PC-3 (cell line): ENCODE measurements at regions not wholly inside any gene's neighbourhood (a gene's known extent, or its start where the extent isn't known, plus 50 kb on each side); places are given as distances from the start of the nearest gene placed in this dataset.

Experiments used
- EZH2 ChIP-seq: fragments of 300-600 bp; sonication (generic); IDR thresholded peaks from one replicate; pipeline ENCODE4 v1.6.1; 2017; ENCODE audit warnings: antibody characterized with exemption, mild to moderate bottlenecking, low read length; ENCODE audit not compliant: unreplicated experiment
- EZH2phosphoT487 ChIP-seq: fragments of 300-600 bp; sonication (generic); IDR thresholded peaks from 2 replicates; pipeline ENCODE4 v1.6.1; 2018; ENCODE audit warnings: mild to moderate bottlenecking, antibody characterized with exemption, low read length, borderline replicate concordance
- TF ChIP-seq, protein P1 (sequence below): fragments of 300-600 bp; sonication (generic); conservative IDR thresholded peaks from 2 replicates; pipeline ENCODE4 v1.5.1; 2017; ENCODE audit warnings: antibody characterized with exemption, low read depth, mild to moderate bottlenecking, low read length

DNA sequence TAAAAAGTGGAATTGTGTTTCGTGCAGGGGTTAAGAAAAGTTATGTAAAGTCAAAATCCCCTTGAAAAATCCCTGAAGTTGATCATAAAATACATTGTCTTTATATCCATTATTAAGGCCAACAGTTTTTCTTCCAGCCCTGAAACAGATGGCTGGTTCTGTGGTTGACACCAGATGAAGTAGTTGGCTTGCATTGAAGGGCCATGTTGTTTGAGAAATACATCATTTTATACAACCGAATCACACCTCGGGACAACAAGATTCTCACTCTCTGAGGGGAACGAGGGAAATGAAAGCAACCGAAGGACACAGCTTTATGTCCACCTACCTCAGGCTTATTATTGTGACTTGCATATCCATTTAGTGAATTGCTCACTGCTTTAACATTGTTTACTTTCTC lies 126.0 kb upstream of the MITF start:
- TF ChIP-seq, protein P1, sequence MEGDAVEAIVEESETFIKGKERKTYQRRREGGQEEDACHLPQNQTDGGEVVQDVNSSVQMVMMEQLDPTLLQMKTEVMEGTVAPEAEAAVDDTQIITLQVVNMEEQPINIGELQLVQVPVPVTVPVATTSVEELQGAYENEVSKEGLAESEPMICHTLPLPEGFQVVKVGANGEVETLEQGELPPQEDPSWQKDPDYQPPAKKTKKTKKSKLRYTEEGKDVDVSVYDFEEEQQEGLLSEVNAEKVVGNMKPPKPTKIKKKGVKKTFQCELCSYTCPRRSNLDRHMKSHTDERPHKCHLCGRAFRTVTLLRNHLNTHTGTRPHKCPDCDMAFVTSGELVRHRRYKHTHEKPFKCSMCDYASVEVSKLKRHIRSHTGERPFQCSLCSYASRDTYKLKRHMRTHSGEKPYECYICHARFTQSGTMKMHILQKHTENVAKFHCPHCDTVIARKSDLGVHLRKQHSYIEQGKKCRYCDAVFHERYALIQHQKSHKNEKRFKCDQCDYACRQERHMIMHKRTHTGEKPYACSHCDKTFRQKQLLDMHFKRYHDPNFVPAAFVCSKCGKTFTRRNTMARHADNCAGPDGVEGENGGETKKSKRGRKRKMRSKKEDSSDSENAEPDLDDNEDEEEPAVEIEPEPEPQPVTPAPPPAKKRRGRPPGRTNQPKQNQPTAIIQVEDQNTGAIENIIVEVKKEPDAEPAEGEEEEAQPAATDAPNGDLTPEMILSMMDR = no peak
- TF ChIP-seq EZH2 (no peak), EZH2phosphoT487 (no peak)
